ENCODE measurements at regions not wholly inside any gene's neighbourhood (a gene's known extent, or its start where the extent isn't known, plus 50 kb on each side); places are given as distances from the start of the nearest gene placed in this dataset.

DNA sequence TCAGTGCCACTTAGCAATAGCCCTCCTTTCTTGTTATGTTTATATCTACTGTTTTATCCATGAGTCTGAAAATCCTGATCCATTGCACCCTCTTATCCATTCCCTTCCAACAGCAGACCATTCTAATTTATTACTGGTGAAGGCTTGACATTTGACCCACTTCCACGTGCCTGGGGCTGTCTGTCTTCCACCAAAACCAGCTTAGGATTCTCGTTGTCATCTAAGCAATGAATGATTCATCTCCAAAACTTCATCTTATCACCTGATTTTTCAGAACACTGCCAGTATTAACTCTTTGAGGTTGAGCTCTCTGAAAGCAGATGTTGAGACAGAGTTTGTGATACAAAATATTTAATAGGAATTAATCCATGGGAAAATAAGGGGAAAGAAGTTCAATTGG is 277.8 kb upstream of the FBXL7 start:
- TF ChIP-seq POLR2A (IDR thresholded peaks at IDR 0.05) (no peak), POLR2AphosphoS5 (IDR thresholded peaks at IDR 0.05) (no peak), EP300 (IDR thresholded peaks at IDR 0.05) (no peak)
- TF ChIP-seq, protein P1, sequence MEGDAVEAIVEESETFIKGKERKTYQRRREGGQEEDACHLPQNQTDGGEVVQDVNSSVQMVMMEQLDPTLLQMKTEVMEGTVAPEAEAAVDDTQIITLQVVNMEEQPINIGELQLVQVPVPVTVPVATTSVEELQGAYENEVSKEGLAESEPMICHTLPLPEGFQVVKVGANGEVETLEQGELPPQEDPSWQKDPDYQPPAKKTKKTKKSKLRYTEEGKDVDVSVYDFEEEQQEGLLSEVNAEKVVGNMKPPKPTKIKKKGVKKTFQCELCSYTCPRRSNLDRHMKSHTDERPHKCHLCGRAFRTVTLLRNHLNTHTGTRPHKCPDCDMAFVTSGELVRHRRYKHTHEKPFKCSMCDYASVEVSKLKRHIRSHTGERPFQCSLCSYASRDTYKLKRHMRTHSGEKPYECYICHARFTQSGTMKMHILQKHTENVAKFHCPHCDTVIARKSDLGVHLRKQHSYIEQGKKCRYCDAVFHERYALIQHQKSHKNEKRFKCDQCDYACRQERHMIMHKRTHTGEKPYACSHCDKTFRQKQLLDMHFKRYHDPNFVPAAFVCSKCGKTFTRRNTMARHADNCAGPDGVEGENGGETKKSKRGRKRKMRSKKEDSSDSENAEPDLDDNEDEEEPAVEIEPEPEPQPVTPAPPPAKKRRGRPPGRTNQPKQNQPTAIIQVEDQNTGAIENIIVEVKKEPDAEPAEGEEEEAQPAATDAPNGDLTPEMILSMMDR (IDR thresholded peaks at IDR 0.05): no peak
- no peak overlapping the region for H3K27ac ChIP-seq
- DNase-seq (no peak), ATAC-seq (ENCODE audit: low FRiP score in 2 of 2) (no peak)
- 51 to 60% methylated on average over 2 of the region's 2 CpGs for WGBS, 2 donors
- no peaks in the 10 kb centered on the region for H3K9me3 ChIP-seq
- H3K4me1 ChIP-seq: no peaks in the 10 kb centered on the region
- no peaks in the 10 kb centered on the region for H3K27me3 ChIP-seq
- no peaks in the 10 kb centered on the region for H3K36me3 ChIP-seq
- no peak overlapping the region for H3K4me3 ChIP-seq

GRCh38 chr5:15220642-15221173 is 279.3 kb upstream of the FBXL7 start:
- Histone ChIP-seq H3K36me3 (no peaks in the 10 kb centered on the region), H3K27me3 (no peaks in the 10 kb centered on the region), H3K4me1 (no peaks in the 10 kb centered on the region), H3K9me3 (no peaks in the 10 kb centered on the region), H3K4me3 (no peak overlapping the region), H3K27ac (no peak overlapping the region)
- ATAC-seq (ENCODE audit: low FRiP score in 2 of 2): no peak
- 93 to 96% methylated on average over 5 of the region's 5 CpGs for WGBS, 2 donors
- no peak for DNase-seq
- TF ChIP-seq POLR2A (IDR thresholded peaks at IDR 0.05): no peak

DNA sequence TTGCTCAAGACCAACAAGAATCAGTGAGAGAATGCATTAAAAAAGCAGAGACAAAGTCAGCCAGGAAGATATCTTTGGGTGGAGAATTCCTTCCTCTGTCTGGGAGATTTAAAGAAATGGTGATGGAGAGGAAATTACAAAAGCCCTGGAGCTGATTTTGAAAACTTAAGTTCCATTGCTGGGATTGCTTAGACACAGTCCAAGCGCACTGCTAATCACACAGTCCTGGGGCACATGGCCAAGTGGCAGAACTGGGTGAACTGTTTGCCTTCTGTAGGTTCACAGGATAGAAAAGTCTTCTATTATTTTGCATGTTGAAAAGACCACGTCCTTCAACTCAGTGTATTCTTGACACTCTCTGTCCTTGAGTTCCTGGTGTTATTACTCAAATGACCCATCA is 284.9 kb upstream of the FBXL7 start:
- TF ChIP-seq EP300 (IDR thresholded peaks at IDR 0.05) (no peak), POLR2A (IDR thresholded peaks at IDR 0.05) (no peak), POLR2AphosphoS5 (IDR thresholded peaks at IDR 0.05) (no peak)
- TF ChIP-seq, protein P1 (IDR thresholded peaks at IDR 0.05): no peak
- Histone ChIP-seq H3K9me3 (no peaks in the 10 kb centered on the region), H3K27me3 (no peaks in the 10 kb centered on the region), H3K4me3 (no peak overlapping the region), H3K36me3 (no peaks in the 10 kb centered on the region), H3K4me1 (no peaks in the 10 kb centered on the region), H3K27ac (no peak overlapping the region)
- ATAC-seq (ENCODE audit: low FRiP score in 2 of 2): no peak
- WGBS, 2 donors: 36 to 53% methylated on average over 2 of the region's 2 CpGs
- no peak for DNase-seq

- Histone ChIP-seq H3K9me3 (no peaks in the 10 kb centered on the region), H3K36me3 (no peaks in the 10 kb centered on the region), H3K27me3 (no peaks in the 10 kb centered on the region), H3K27ac (no peak overlapping the region), H3K4me1 (no peaks in the 10 kb centered on the region), H3K4me3 (no peak overlapping the region)
- DNase-seq (no peak), ATAC-seq (ENCODE audit: low FRiP score in 2 of 2) (no peak)
- no peak for TF ChIP-seq POLR2A (IDR thresholded peaks at IDR 0.05)
- TF ChIP-seq, protein P1 (IDR thresholded peaks at IDR 0.05): no peak
- no peak for TF ChIP-seq POLR2AphosphoS5 (IDR thresholded peaks at IDR 0.05)
- 97 to 98% methylated on average over 1 of the region's 1 CpG for WGBS, 2 donors
Measured at GRCh38 chr5:15214010-15214409, 286.0 kb upstream of the FBXL7 start.

- H3K4me1 ChIP-seq: no peaks in the 10 kb centered on the region
- H3K36me3 ChIP-seq: no peaks in the 10 kb centered on the region
- H3K27me3 ChIP-seq: no peaks in the 10 kb centered on the region
- ATAC-seq (ENCODE audit: low FRiP score in 2 of 2) (no peak), DNase-seq (no peak)
- WGBS, 2 donors: 72 to 75% methylated on average over 3 of the region's 3 CpGs
- no peak overlapping the region for H3K4me3 ChIP-seq
- no peaks in the 10 kb centered on the region for H3K9me3 ChIP-seq
- no peak overlapping the region for H3K27ac ChIP-seq
- TF ChIP-seq EP300 (IDR thresholded peaks at IDR 0.05) (no peak), POLR2AphosphoS5 (IDR thresholded peaks at IDR 0.05) (no peak), POLR2A (IDR thresholded peaks at IDR 0.05) (no peak)
- TF ChIP-seq, protein P1 (IDR thresholded peaks at IDR 0.05): no peak
Measured at GRCh38 chr5:15209053-15209762, 290.8 kb upstream of the FBXL7 start.

Data from upper lobe of left lung (tissue), 6 donors.